ENCODE measurements at regions not wholly inside any gene's neighbourhood (a gene's known extent, or its start where the extent isn't known, plus 50 kb on each side); places are given as distances from the start of the nearest gene placed in this dataset.

DNA sequence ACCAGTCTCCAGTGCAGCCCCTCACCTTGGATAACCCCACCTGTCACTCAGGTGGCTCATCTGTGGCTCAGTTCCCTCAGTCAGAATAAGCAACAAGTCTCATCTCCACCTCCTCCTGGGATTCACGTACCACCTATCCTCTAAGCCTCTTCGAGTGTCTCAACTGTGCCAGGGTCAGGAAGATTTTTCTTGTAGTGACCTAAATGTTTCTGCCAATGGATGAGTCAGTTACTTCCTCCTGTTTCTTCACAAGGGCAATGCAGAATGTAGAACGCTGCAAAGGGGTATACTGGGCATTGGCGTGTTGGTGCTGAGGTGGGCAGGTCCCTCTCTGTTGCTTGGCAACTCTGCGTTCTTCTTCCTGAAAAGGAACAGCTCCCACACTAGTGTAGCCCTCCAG lies 213.3 kb upstream of the CXCR4 start:
- Histone ChIP-seq H3F3A (ENCODE audit: insufficient read depth, low read length, poor library complexity, severe bottlenecking) (no peaks in the 10 kb centered on the region), H3K9ac (ENCODE audit: low read length) (no peak overlapping the region), H3K9me3 (ENCODE audit: low read length) (no peaks in the 10 kb centered on the region), H3K27me3 (ENCODE audit: insufficient read depth, low read depth, low read length) (no peaks in the 10 kb centered on the region), H2AFZ (ENCODE audit: low read depth, low read length) (no peak overlapping the region), H4K20me1 (ENCODE audit: insufficient read depth) (no peaks in the 10 kb centered on the region), H3K4me2 (ENCODE audit: low read length) (no peak overlapping the region), H3K4me3 (ENCODE audit: low read length) (no peak overlapping the region), H3K27ac (ENCODE audit: low read length) (no peak overlapping the region), H3K9me2 (ENCODE audit: insufficient read depth, low read length) (no peaks in the 10 kb centered on the region), H3K36me3 (ENCODE audit: insufficient read depth, low read length) (no peaks in the 10 kb centered on the region), H3K79me2 (replicated peaks; ENCODE audit: insufficient read depth, low read length) (no peaks in the 10 kb centered on the region)
- TF ChIP-seq EZH2 (IDR thresholded peaks at IDR 0.05; ENCODE audit: borderline replicate concordance, insufficient read depth, low read length, poor library complexity, severe bottlenecking): no peak
- no peak for TF ChIP-seq EP300 (conservative IDR thresholded peaks at IDR 0.05; ENCODE audit: poor library complexity, severe bottlenecking)
- no peak for TF ChIP-seq TAF1 (IDR thresholded peaks at IDR 0.05; ENCODE audit: low read depth)
- no peak for TF ChIP-seq RAD21 (conservative IDR thresholded peaks at IDR 0.05)
- TF ChIP-seq, protein P1, sequence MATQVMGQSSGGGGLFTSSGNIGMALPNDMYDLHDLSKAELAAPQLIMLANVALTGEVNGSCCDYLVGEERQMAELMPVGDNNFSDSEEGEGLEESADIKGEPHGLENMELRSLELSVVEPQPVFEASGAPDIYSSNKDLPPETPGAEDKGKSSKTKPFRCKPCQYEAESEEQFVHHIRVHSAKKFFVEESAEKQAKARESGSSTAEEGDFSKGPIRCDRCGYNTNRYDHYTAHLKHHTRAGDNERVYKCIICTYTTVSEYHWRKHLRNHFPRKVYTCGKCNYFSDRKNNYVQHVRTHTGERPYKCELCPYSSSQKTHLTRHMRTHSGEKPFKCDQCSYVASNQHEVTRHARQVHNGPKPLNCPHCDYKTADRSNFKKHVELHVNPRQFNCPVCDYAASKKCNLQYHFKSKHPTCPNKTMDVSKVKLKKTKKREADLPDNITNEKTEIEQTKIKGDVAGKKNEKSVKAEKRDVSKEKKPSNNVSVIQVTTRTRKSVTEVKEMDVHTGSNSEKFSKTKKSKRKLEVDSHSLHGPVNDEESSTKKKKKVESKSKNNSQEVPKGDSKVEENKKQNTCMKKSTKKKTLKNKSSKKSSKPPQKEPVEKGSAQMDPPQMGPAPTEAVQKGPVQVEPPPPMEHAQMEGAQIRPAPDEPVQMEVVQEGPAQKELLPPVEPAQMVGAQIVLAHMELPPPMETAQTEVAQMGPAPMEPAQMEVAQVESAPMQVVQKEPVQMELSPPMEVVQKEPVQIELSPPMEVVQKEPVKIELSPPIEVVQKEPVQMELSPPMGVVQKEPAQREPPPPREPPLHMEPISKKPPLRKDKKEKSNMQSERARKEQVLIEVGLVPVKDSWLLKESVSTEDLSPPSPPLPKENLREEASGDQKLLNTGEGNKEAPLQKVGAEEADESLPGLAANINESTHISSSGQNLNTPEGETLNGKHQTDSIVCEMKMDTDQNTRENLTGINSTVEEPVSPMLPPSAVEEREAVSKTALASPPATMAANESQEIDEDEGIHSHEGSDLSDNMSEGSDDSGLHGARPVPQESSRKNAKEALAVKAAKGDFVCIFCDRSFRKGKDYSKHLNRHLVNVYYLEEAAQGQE (IDR thresholded peaks at IDR 0.05; ENCODE audit: borderline replicate concordance): no peak
- no peak for TF ChIP-seq MXI1 (conservative IDR thresholded peaks at IDR 0.05; ENCODE audit: poor library complexity, severe bottlenecking)
- no peak for TF ChIP-seq SMC3 (conservative IDR thresholded peaks at IDR 0.05; ENCODE audit: poor library complexity)
- TF ChIP-seq, protein P2, sequence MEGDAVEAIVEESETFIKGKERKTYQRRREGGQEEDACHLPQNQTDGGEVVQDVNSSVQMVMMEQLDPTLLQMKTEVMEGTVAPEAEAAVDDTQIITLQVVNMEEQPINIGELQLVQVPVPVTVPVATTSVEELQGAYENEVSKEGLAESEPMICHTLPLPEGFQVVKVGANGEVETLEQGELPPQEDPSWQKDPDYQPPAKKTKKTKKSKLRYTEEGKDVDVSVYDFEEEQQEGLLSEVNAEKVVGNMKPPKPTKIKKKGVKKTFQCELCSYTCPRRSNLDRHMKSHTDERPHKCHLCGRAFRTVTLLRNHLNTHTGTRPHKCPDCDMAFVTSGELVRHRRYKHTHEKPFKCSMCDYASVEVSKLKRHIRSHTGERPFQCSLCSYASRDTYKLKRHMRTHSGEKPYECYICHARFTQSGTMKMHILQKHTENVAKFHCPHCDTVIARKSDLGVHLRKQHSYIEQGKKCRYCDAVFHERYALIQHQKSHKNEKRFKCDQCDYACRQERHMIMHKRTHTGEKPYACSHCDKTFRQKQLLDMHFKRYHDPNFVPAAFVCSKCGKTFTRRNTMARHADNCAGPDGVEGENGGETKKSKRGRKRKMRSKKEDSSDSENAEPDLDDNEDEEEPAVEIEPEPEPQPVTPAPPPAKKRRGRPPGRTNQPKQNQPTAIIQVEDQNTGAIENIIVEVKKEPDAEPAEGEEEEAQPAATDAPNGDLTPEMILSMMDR (IDR thresholded peaks at IDR 0.05; ENCODE audit: poor library complexity, severe bottlenecking): no peak
- TF ChIP-seq POLR2AphosphoS5 (IDR thresholded peaks at IDR 0.05): no peak

DNA sequence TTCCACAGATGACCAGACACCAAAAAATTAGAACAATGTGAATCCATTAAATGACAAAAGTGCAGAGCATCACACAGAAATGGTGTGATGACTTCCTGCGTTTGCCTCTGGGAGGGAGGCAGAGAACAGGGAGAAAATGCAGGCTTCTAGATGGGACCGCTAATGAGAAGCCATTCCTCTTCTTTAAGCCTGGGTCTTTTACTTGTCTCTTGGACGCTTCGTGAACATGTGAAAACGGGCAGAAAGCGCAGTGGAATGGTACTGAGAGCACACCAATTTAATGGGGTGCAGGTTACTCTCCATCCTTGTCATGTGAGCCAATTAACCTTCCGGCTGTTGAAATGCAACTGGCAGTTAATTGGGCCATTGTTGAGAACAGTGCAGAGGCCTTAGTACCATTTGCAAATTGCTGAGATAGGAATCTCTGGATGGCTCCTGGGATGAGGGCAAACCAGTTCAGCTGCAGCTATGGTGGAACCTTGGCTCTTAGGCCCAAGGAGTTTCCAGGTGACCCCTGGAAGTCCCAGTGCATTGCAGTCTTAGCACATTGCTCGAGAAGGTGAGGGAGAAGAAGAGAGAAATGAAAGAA lies 210.4 kb upstream of the CXCR4 start:
- H3K36me3 ChIP-seq (ENCODE audit: insufficient read depth, low read length): no peaks in the 10 kb centered on the region
- no peak overlapping the region for H3K27ac ChIP-seq (ENCODE audit: low read length)
- TF ChIP-seq, protein P2 (IDR thresholded peaks at IDR 0.05; ENCODE audit: poor library complexity, severe bottlenecking): no peak
- TF ChIP-seq POLR2AphosphoS5 (IDR thresholded peaks at IDR 0.05): no peak
- no peak for TF ChIP-seq EP300 (conservative IDR thresholded peaks at IDR 0.05; ENCODE audit: poor library complexity, severe bottlenecking)
- TF ChIP-seq MXI1 (conservative IDR thresholded peaks at IDR 0.05; ENCODE audit: poor library complexity, severe bottlenecking): no peak
- TF ChIP-seq SMC3 (conservative IDR thresholded peaks at IDR 0.05; ENCODE audit: poor library complexity): no peak
- TF ChIP-seq EZH2 (IDR thresholded peaks at IDR 0.05; ENCODE audit: borderline replicate concordance, insufficient read depth, low read length, poor library complexity, severe bottlenecking): no peak
- TF ChIP-seq TAF1 (IDR thresholded peaks at IDR 0.05; ENCODE audit: low read depth): no peak
- TF ChIP-seq, protein P1 (IDR thresholded peaks at IDR 0.05; ENCODE audit: borderline replicate concordance): no peak
- no peak for TF ChIP-seq RAD21 (conservative IDR thresholded peaks at IDR 0.05)
- no peaks in the 10 kb centered on the region for H3K27me3 ChIP-seq (ENCODE audit: insufficient read depth, low read depth, low read length)
- no peaks in the 10 kb centered on the region for H3K79me2 ChIP-seq (replicated peaks; ENCODE audit: insufficient read depth, low read length)
- no peaks in the 10 kb centered on the region for H4K20me1 ChIP-seq (ENCODE audit: insufficient read depth)
- H2AFZ ChIP-seq (ENCODE audit: low read depth, low read length): no peak overlapping the region
- H3K9ac ChIP-seq (ENCODE audit: low read length): no peak overlapping the region
- H3K4me2 ChIP-seq (ENCODE audit: low read length): no peak overlapping the region
- H3K9me2 ChIP-seq (ENCODE audit: insufficient read depth, low read length): no peaks in the 10 kb centered on the region
- H3K9me3 ChIP-seq (ENCODE audit: low read length): no peaks in the 10 kb centered on the region
- H3K4me3 ChIP-seq (ENCODE audit: low read length): no peak overlapping the region
- H3F3A ChIP-seq (ENCODE audit: insufficient read depth, low read length, poor library complexity, severe bottlenecking): no peaks in the 10 kb centered on the region

All from neural cell (in vitro differentiated cells).